Stimulated activated memory B cell treated with anti-CD40 and anti-IgM and Interleukin-4, amounts not matched to agents 10 μg/mL and 1 μg/mL and 100 μg/mL, for 72 hours (primary cell): ENCODE measurements at regions not wholly inside any gene's neighbourhood (a gene's known extent, or its start where the extent isn't known, plus 50 kb on each side); places are given as distances from the start of the nearest gene placed in this dataset.
"Not testable (repeated sequence)": the region's sequence is repeated elsewhere in the genome, so short reads cannot be mapped to it uniquely, and the experiment has no call there.

Experiments used
- ATAC-seq: fragments of 150-1000 bp; cut with Tn5 transposase; 2 replicates; pipeline ENCODE4 v1.10.0; 2021
- H3K27ac Mint-ChIP-seq: one replicate; pipeline ENCODE4 v1.8.0; 2022; ENCODE audit warnings: mild to moderate bottlenecking, mixed read lengths
- H3K27me3 Mint-ChIP-seq: one replicate; pipeline ENCODE4 v1.8.0; 2022; ENCODE audit warnings: mixed read lengths
- H3K36me3 Mint-ChIP-seq: one replicate; pipeline ENCODE4 v1.8.0; 2022; ENCODE audit warnings: mixed read lengths
- H3K4me1 Mint-ChIP-seq: one replicate; pipeline ENCODE4 v1.8.0; 2022; ENCODE audit warnings: mixed read lengths
- H3K4me3 Mint-ChIP-seq: one replicate; pipeline ENCODE4 v1.8.0; 2022; ENCODE audit warnings: mild to moderate bottlenecking, moderate library complexity, mixed read lengths
- H3K9me3 Mint-ChIP-seq: one replicate; pipeline ENCODE4 v1.8.0; 2022; ENCODE audit warnings: mixed read lengths

- not testable (repeated sequence) for H3K27ac Mint-ChIP-seq, H3K9me3 Mint-ChIP-seq, H3K36me3 Mint-ChIP-seq
These were observed 140.9 kb upstream of the GOLGA6L4 start for GRCh38 chr15:84094720-84095119.

GRCh38 chr15:84097053-84097452 lies 138.5 kb upstream of the GOLGA6L4 start:
- H3K36me3 Mint-ChIP-seq, H3K27ac Mint-ChIP-seq, H3K9me3 Mint-ChIP-seq, H3K4me1 Mint-ChIP-seq, ATAC-seq, H3K4me3 Mint-ChIP-seq, H3K27me3 Mint-ChIP-seq: not testable (repeated sequence)

More at GRCh38 chr15:84094720-84095119, 140.9 kb upstream of the GOLGA6L4 start:
- H3K4me1 Mint-ChIP-seq, ATAC-seq, H3K27me3 Mint-ChIP-seq, H3K4me3 Mint-ChIP-seq: not testable (repeated sequence)

GRCh38 chr15:84098604-84099003 lies 137.0 kb upstream of the GOLGA6L4 start:
- Mint-ChIP-seq H3K9me3 (no peaks in the 10 kb centered on the region), H3K4me3 (no peak overlapping the region), H3K27me3 (no peaks in the 10 kb centered on the region), H3K36me3 (no peaks in the 10 kb centered on the region), H3K4me1 (peaks cover 8% of the 10 kb centered on the region), H3K27ac (no peak overlapping the region)
- ATAC-seq: no peak

GRCh38 chr15:84099181-84099580 lies 136.4 kb upstream of the GOLGA6L4 start:
- H3K27me3 Mint-ChIP-seq: no peaks in the 10 kb centered on the region
- H3K4me1 Mint-ChIP-seq: peaks cover 8% of the 10 kb centered on the region
- H3K4me3 Mint-ChIP-seq: no peak overlapping the region
- no peaks in the 10 kb centered on the region for H3K9me3 Mint-ChIP-seq
- no peak overlapping the region for H3K27ac Mint-ChIP-seq
- H3K36me3 Mint-ChIP-seq: no peaks in the 10 kb centered on the region
- peak; percentile 53 for ATAC-seq

GRCh38 chr15:84103345-84103744 lies 132.2 kb upstream of the GOLGA6L4 start:
- Mint-ChIP-seq H3K4me3 (no peak overlapping the region), H3K4me1 (peaks cover 8% of the 10 kb centered on the region), H3K36me3 (no peaks in the 10 kb centered on the region), H3K27ac (no peak overlapping the region), H3K9me3 (no peaks in the 10 kb centered on the region), H3K27me3 (peaks cover under 1% of the 10 kb centered on the region)
- no peak for ATAC-seq

- Mint-ChIP-seq H3K4me1 (no peaks in the 10 kb centered on the region), H3K9me3 (no peaks in the 10 kb centered on the region), H3K4me3 (no peak overlapping the region), H3K27ac (no peak overlapping the region), H3K36me3 (no peaks in the 10 kb centered on the region), H3K27me3 (peaks cover 15% of the 10 kb centered on the region)
- no peak for ATAC-seq
These were observed 130.7 kb upstream of the GOLGA6L4 start for GRCh38 chr15:84104853-84105252.

- H3K27ac Mint-ChIP-seq: no peak overlapping the region
- H3K4me3 Mint-ChIP-seq: no peak overlapping the region
- peaks cover 24% of the 10 kb centered on the region for H3K27me3 Mint-ChIP-seq
- no peaks in the 10 kb centered on the region for H3K36me3 Mint-ChIP-seq
- H3K9me3 Mint-ChIP-seq: no peaks in the 10 kb centered on the region
- no peak for ATAC-seq
- H3K4me1 Mint-ChIP-seq: no peaks in the 10 kb centered on the region
These were observed 126.8 kb upstream of the GOLGA6L4 start for GRCh38 chr15:84108728-84109127.

GRCh38 chr15:84111575-84111974 lies 124.0 kb upstream of the GOLGA6L4 start:
- Mint-ChIP-seq H3K9me3 (no peaks in the 10 kb centered on the region), H3K4me1 (no peaks in the 10 kb centered on the region), H3K27ac (no peak overlapping the region), H3K4me3 (no peak overlapping the region), H3K36me3 (no peaks in the 10 kb centered on the region), H3K27me3 (peaks cover 36% of the 10 kb centered on the region)
- ATAC-seq: no peak

- no peaks in the 10 kb centered on the region for H3K4me1 Mint-ChIP-seq
- ATAC-seq: no peak
- H3K36me3 Mint-ChIP-seq: no peaks in the 10 kb centered on the region
- no peak overlapping the region for H3K27ac Mint-ChIP-seq
- no peaks in the 10 kb centered on the region for H3K9me3 Mint-ChIP-seq
- no peak overlapping the region for H3K4me3 Mint-ChIP-seq
- peaks cover 36% of the 10 kb centered on the region for H3K27me3 Mint-ChIP-seq
These were observed 123.5 kb upstream of the GOLGA6L4 start for GRCh38 chr15:84112025-84112424.

- peaks cover 30% of the 10 kb centered on the region for H3K27me3 Mint-ChIP-seq
- H3K27ac Mint-ChIP-seq: no peak overlapping the region
These were observed 121.7 kb upstream of the GOLGA6L4 start for GRCh38 chr15:84113919-84114318.

GRCh38 chr15:84114680-84115079 lies 120.9 kb upstream of the GOLGA6L4 start:
- H3K4me3 Mint-ChIP-seq, H3K9me3 Mint-ChIP-seq, H3K27ac Mint-ChIP-seq, ATAC-seq, H3K36me3 Mint-ChIP-seq, H3K4me1 Mint-ChIP-seq: not testable (repeated sequence)
- peaks cover 23% of the 10 kb centered on the region for H3K27me3 Mint-ChIP-seq

More at GRCh38 chr15:84113919-84114318, 121.7 kb upstream of the GOLGA6L4 start:
- Mint-ChIP-seq H3K4me1 (no peaks in the 10 kb centered on the region), H3K36me3 (no peaks in the 10 kb centered on the region), H3K4me3 (no peak overlapping the region), H3K9me3 (no peaks in the 10 kb centered on the region)
- ATAC-seq: no peak

- not testable (repeated sequence) for H3K4me1 Mint-ChIP-seq, H3K9me3 Mint-ChIP-seq, H3K36me3 Mint-ChIP-seq, H3K27me3 Mint-ChIP-seq, H3K27ac Mint-ChIP-seq, H3K4me3 Mint-ChIP-seq
- peak; percentile 53 for ATAC-seq
These were observed 116.2 kb upstream of the GOLGA6L4 start for GRCh38 chr15:84119351-84119750.

- not testable (repeated sequence) for ATAC-seq, H3K4me3 Mint-ChIP-seq, H3K27ac Mint-ChIP-seq, H3K27me3 Mint-ChIP-seq, H3K36me3 Mint-ChIP-seq, H3K4me1 Mint-ChIP-seq, H3K9me3 Mint-ChIP-seq
These were observed 114.7 kb upstream of the GOLGA6L4 start for GRCh38 chr15:84120903-84121302.

- ATAC-seq, H3K4me3 Mint-ChIP-seq, H3K9me3 Mint-ChIP-seq, H3K36me3 Mint-ChIP-seq, H3K4me1 Mint-ChIP-seq, H3K27ac Mint-ChIP-seq: not testable (repeated sequence)
- H3K27me3 Mint-ChIP-seq: peaks cover 27% of the 10 kb centered on the region
These were observed 106.9 kb upstream of the GOLGA6L4 start for GRCh38 chr15:84128706-84129105.

GRCh38 chr15:84130098-84130831 lies 105.3 kb upstream of the GOLGA6L4 start:
- not testable (repeated sequence) for H3K9me3 Mint-ChIP-seq, ATAC-seq, H3K4me3 Mint-ChIP-seq, H3K36me3 Mint-ChIP-seq, H3K4me1 Mint-ChIP-seq, H3K27ac Mint-ChIP-seq
- peaks cover 40% of the 10 kb centered on the region for H3K27me3 Mint-ChIP-seq

- H3K27ac Mint-ChIP-seq, ATAC-seq: not testable (repeated sequence)
These were observed 99.6 kb upstream of the GOLGA6L4 start for GRCh38 chr15:84135931-84136456.

More at GRCh38 chr15:84135931-84136456, 99.6 kb upstream of the GOLGA6L4 start:
- H3K36me3 Mint-ChIP-seq, H3K4me3 Mint-ChIP-seq, H3K9me3 Mint-ChIP-seq, H3K4me1 Mint-ChIP-seq: not testable (repeated sequence)
- H3K27me3 Mint-ChIP-seq: peaks cover 29% of the 10 kb centered on the region
